ENCODE measurements at regions not wholly inside any gene's neighbourhood (a gene's known extent, or its start where the extent isn't known, plus 50 kb on each side); places are given as distances from the start of the nearest gene placed in this dataset.

GRCh38 chr12:91333966-91334365 is 151.3 kb upstream of the DCN start:
- no peaks in the 10 kb centered on the region for H3K27me3 ChIP-seq (ENCODE audit: control insufficient read depth, insufficient read depth, low read length)
- H3K36me3 ChIP-seq (ENCODE audit: control insufficient read depth, insufficient read depth, low read length) = no peaks in the 10 kb centered on the region
- no peak overlapping the region for H3K4me3 ChIP-seq (ENCODE audit: low read depth, low read length)
- no peak for TF ChIP-seq CTCF (IDR thresholded peaks at IDR 0.05; ENCODE audit: insufficient read depth, low read length, poor library complexity, severe bottlenecking)
- no peak for DNase-seq (ENCODE audit: low read depth)

GRCh38 chr12:91332302-91332701 is 149.7 kb upstream of the DCN start:
- no peak for TF ChIP-seq CTCF (IDR thresholded peaks at IDR 0.05; ENCODE audit: insufficient read depth, low read length, poor library complexity, severe bottlenecking)
- no peak overlapping the region for H3K4me3 ChIP-seq (ENCODE audit: low read depth, low read length)
- no peaks in the 10 kb centered on the region for H3K27me3 ChIP-seq (ENCODE audit: control insufficient read depth, insufficient read depth, low read length)
- H3K36me3 ChIP-seq (ENCODE audit: control insufficient read depth, insufficient read depth, low read length) = no peaks in the 10 kb centered on the region
- no peak for DNase-seq (ENCODE audit: low read depth)

- DNase-seq (ENCODE audit: low read depth) = no peak
- Histone ChIP-seq H3K27me3 (ENCODE audit: control insufficient read depth, insufficient read depth, low read length) (no peaks in the 10 kb centered on the region), H3K36me3 (ENCODE audit: control insufficient read depth, insufficient read depth, low read length) (no peaks in the 10 kb centered on the region), H3K4me3 (ENCODE audit: low read depth, low read length) (no peak overlapping the region)
- TF ChIP-seq CTCF (IDR thresholded peaks at IDR 0.05; ENCODE audit: insufficient read depth, low read length, poor library complexity, severe bottlenecking) = no peak
These were observed 148.8 kb upstream of the DCN start for GRCh38 chr12:91331371-91331770.

- Histone ChIP-seq H3K4me3 (ENCODE audit: low read depth, low read length) (no peak overlapping the region), H3K36me3 (ENCODE audit: control insufficient read depth, insufficient read depth, low read length) (no peaks in the 10 kb centered on the region), H3K27me3 (ENCODE audit: control insufficient read depth, insufficient read depth, low read length) (no peaks in the 10 kb centered on the region)
- no peak for DNase-seq (ENCODE audit: low read depth)
- TF ChIP-seq CTCF (IDR thresholded peaks at IDR 0.05; ENCODE audit: insufficient read depth, low read length, poor library complexity, severe bottlenecking) = no peak
These were observed 145.8 kb upstream of the DCN start for GRCh38 chr12:91328451-91328850.

GRCh38 chr12:91327889-91328288 is 145.3 kb upstream of the DCN start:
- Histone ChIP-seq H3K4me3 (ENCODE audit: low read depth, low read length) (no peak overlapping the region), H3K36me3 (ENCODE audit: control insufficient read depth, insufficient read depth, low read length) (no peaks in the 10 kb centered on the region), H3K27me3 (ENCODE audit: control insufficient read depth, insufficient read depth, low read length) (no peaks in the 10 kb centered on the region)
- no peak for TF ChIP-seq CTCF (IDR thresholded peaks at IDR 0.05; ENCODE audit: insufficient read depth, low read length, poor library complexity, severe bottlenecking)
- no peak for DNase-seq (ENCODE audit: low read depth)

GRCh38 chr12:91327131-91327530 is 144.5 kb upstream of the DCN start:
- DNase-seq (ENCODE audit: low read depth) = no peak
- Histone ChIP-seq H3K4me3 (ENCODE audit: low read depth, low read length) (no peak overlapping the region), H3K27me3 (ENCODE audit: control insufficient read depth, insufficient read depth, low read length) (no peaks in the 10 kb centered on the region), H3K36me3 (ENCODE audit: control insufficient read depth, insufficient read depth, low read length) (no peaks in the 10 kb centered on the region)
- TF ChIP-seq CTCF (IDR thresholded peaks at IDR 0.05; ENCODE audit: insufficient read depth, low read length, poor library complexity, severe bottlenecking) = no peak
